ENCODE measurements at regions not wholly inside any gene's neighbourhood (a gene's known extent, or its start where the extent isn't known, plus 50 kb on each side); places are given as distances from the start of the nearest gene placed in this dataset.

DNA sequence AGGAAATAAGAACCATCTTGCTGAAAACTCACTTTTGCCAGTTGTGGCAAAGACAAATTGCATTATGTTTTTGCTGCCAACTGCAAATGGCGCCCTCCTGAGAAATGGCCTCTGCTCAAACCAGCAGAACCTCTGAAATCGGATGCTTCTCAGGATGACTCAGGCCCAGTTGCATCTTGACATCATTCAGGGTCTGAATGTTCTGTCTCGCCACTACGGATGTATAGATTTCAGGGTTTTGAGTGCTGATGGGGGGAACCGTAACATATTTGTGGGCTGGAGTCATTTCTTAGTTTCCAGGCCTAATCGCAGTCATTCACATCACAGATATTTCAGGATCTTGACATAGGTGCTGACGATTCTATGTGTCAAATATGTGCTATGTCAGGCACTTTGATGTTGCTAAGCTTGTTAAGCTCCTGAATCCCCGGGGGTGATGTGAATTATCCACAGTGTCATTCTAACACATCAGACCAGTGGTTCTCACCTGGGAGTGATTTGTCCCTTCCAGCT lies 207.1 kb downstream of the NFATC2 start:
- no peaks in the 10 kb centered on the region for H3K79me2 ChIP-seq (ENCODE audit: insufficient read depth, low read length)
- H3K4me1 ChIP-seq (ENCODE audit: insufficient read depth, low read length): peaks cover 31% of the 10 kb centered on the region

DNA sequence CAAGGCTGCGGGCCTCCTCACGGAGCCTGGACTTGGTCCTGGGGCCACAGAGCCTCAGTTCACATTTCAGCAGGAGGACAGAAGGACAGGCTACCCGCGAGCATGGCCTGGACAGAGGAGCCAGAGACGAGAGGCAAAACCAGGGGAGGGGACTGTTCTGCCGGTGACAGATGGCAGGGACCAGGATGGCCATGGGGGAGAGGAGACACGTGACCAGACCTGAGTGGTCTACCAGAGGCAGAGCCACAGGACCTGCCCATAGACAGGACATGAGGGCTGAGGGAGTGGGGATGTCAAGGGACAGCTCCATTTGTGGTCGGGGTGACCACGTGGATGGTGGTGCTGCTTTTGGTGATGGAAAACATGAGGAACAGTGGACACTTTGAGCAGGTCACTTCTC lies 207.9 kb downstream of the NFATC2 start:
- Histone ChIP-seq H3K4me1 (ENCODE audit: insufficient read depth, low read length) (peaks cover 31% of the 10 kb centered on the region), H4K20me1 (ENCODE audit: insufficient read depth, low read length) (no peaks in the 10 kb centered on the region), H3K4me3 (ENCODE audit: insufficient read depth, low read length) (no peak overlapping the region), H3K27ac (ENCODE audit: low read depth, low read length) (peak overlapping the region; percentile 94), H3K4me2 (ENCODE audit: insufficient read depth, low read length) (no peak overlapping the region), H2AFZ (ENCODE audit: low read length) (no peak overlapping the region), H3K9me3 (ENCODE audit: low read depth, low read length) (no peaks in the 10 kb centered on the region), H3K27me3 (ENCODE audit: insufficient read depth, low read length) (no peaks in the 10 kb centered on the region), H3K36me3 (ENCODE audit: insufficient read depth, low read length) (no peaks in the 10 kb centered on the region), H3K79me2 (ENCODE audit: insufficient read depth, low read length) (no peaks in the 10 kb centered on the region)
- TF ChIP-seq, protein P1, sequence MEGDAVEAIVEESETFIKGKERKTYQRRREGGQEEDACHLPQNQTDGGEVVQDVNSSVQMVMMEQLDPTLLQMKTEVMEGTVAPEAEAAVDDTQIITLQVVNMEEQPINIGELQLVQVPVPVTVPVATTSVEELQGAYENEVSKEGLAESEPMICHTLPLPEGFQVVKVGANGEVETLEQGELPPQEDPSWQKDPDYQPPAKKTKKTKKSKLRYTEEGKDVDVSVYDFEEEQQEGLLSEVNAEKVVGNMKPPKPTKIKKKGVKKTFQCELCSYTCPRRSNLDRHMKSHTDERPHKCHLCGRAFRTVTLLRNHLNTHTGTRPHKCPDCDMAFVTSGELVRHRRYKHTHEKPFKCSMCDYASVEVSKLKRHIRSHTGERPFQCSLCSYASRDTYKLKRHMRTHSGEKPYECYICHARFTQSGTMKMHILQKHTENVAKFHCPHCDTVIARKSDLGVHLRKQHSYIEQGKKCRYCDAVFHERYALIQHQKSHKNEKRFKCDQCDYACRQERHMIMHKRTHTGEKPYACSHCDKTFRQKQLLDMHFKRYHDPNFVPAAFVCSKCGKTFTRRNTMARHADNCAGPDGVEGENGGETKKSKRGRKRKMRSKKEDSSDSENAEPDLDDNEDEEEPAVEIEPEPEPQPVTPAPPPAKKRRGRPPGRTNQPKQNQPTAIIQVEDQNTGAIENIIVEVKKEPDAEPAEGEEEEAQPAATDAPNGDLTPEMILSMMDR (IDR thresholded peaks at IDR 0.05; ENCODE audit: extremely low read depth, low read depth, low read length): no peak
- no peak for DNase-seq (ENCODE audit: insufficient read length, low spot score, missing footprints)

More for the DNA sequence above, 207.1 kb downstream of the NFATC2 start:
- Histone ChIP-seq H3K4me2 (ENCODE audit: insufficient read depth, low read length) (peak overlapping the region; percentile 29), H3K27me3 (ENCODE audit: insufficient read depth, low read length) (no peaks in the 10 kb centered on the region), H4K20me1 (ENCODE audit: insufficient read depth, low read length) (no peaks in the 10 kb centered on the region), H3K4me3 (ENCODE audit: insufficient read depth, low read length) (no peak overlapping the region), H2AFZ (ENCODE audit: low read length) (no peak overlapping the region), H3K27ac (ENCODE audit: low read depth, low read length) (peak overlapping the region; percentile 94), H3K9me3 (ENCODE audit: low read depth, low read length) (no peaks in the 10 kb centered on the region), H3K36me3 (ENCODE audit: insufficient read depth, low read length) (no peaks in the 10 kb centered on the region)
- DNase-seq (ENCODE audit: insufficient read length, low spot score, missing footprints): peak; percentile 92
- TF ChIP-seq, protein P1 (IDR thresholded peaks at IDR 0.05; ENCODE audit: extremely low read depth, low read depth, low read length): peak; percentile 17

DNA sequence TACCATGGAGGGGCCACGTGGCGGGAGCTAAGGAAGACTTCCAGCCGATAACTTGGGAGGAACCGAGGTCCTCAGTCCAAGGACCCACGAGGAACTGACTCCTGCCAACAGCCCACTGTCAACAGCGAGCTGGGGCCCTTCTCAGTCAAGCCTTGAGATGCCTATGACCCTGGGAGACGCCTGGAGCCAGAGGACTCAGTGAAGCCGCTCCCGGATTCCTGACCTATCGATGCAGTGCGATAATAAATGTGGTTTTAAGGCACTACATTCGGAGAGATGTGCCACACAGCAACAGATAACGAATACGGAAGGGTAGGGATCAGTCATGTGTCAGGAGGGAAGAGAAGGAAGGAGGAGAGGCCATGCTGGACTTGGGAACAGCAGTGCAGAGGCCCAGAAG lies 208.5 kb downstream of the NFATC2 start:
- Histone ChIP-seq H3K27ac (ENCODE audit: low read depth, low read length) (peak overlapping the region; percentile 94), H3K36me3 (ENCODE audit: insufficient read depth, low read length) (no peaks in the 10 kb centered on the region), H3K4me1 (ENCODE audit: insufficient read depth, low read length) (peaks cover 25% of the 10 kb centered on the region), H4K20me1 (ENCODE audit: insufficient read depth, low read length) (no peaks in the 10 kb centered on the region), H3K4me3 (ENCODE audit: insufficient read depth, low read length) (no peak overlapping the region), H2AFZ (ENCODE audit: low read length) (no peak overlapping the region), H3K79me2 (ENCODE audit: insufficient read depth, low read length) (no peaks in the 10 kb centered on the region), H3K27me3 (ENCODE audit: insufficient read depth, low read length) (no peaks in the 10 kb centered on the region), H3K9me3 (ENCODE audit: low read depth, low read length) (no peaks in the 10 kb centered on the region), H3K4me2 (ENCODE audit: insufficient read depth, low read length) (no peak overlapping the region)
- TF ChIP-seq, protein P1 (IDR thresholded peaks at IDR 0.05; ENCODE audit: extremely low read depth, low read depth, low read length): no peak
- DNase-seq (ENCODE audit: insufficient read length, low spot score, missing footprints): no peak

DNA sequence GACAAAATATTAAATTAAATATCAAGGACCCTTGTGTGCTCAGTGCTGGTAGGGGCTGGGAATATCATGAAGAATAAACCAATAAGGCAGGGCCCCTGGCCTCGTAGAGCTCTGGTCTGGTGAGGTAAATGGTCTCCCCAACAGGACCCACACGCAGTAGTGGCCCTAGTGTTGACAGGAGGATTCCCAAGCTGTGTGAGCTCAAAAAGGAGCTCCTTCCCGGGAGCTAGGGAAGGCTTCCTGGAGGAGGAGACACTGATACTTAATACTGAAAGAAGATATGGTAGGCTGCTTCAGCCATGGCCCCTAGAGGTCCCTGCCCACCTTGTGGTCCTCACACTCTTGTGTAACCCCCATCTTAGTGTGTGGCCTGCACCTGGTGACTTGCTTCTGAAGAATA lies 209.1 kb downstream of the NFATC2 start:
- H3K36me3 ChIP-seq (ENCODE audit: insufficient read depth, low read length): no peaks in the 10 kb centered on the region
- no peak overlapping the region for H3K4me2 ChIP-seq (ENCODE audit: insufficient read depth, low read length)
- H3K79me2 ChIP-seq (ENCODE audit: insufficient read depth, low read length): no peaks in the 10 kb centered on the region
- no peak overlapping the region for H3K4me3 ChIP-seq (ENCODE audit: insufficient read depth, low read length)
- DNase-seq (ENCODE audit: insufficient read length, low spot score, missing footprints): no peak
- no peaks in the 10 kb centered on the region for H4K20me1 ChIP-seq (ENCODE audit: insufficient read depth, low read length)
- no peak overlapping the region for H2AFZ ChIP-seq (ENCODE audit: low read length)
- TF ChIP-seq, protein P1 (IDR thresholded peaks at IDR 0.05; ENCODE audit: extremely low read depth, low read depth, low read length): no peak
- peaks cover 21% of the 10 kb centered on the region for H3K4me1 ChIP-seq (ENCODE audit: insufficient read depth, low read length)
- H3K27ac ChIP-seq (ENCODE audit: low read depth, low read length): peak overlapping the region; percentile 94
- no peaks in the 10 kb centered on the region for H3K27me3 ChIP-seq (ENCODE audit: insufficient read depth, low read length)
- no peaks in the 10 kb centered on the region for H3K9me3 ChIP-seq (ENCODE audit: low read depth, low read length)

Measured in osteoblast (primary cell).